ENCODE measurements at regions not wholly inside any gene's neighbourhood (a gene's known extent, or its start where the extent isn't known, plus 50 kb on each side); places are given as distances from the start of the nearest gene placed in this dataset.

GRCh38 chr5:1748271-1748670 is 51.4 kb downstream of the MRPL36 start:
- no peak overlapping the region for H3K9ac ChIP-seq (ENCODE audit: low read depth in 1 of 2, low read length in 2 of 2)
- H3K27ac ChIP-seq (ENCODE audit: low read depth in 2 of 2, low read length in 2 of 2), result no peak overlapping the region
- no peaks in the 10 kb centered on the region for H3K4me1 ChIP-seq (ENCODE audit: control insufficient read depth in 2 of 2, insufficient read depth in 2 of 2, low read length in 2 of 2)
- no peak overlapping the region for H3K4me3 ChIP-seq (ENCODE audit: low read length in 2 of 2)
- H3K36me3 ChIP-seq (ENCODE audit: control insufficient read depth in 2 of 2, insufficient read depth in 2 of 2, low read length in 2 of 2), result no peaks in the 10 kb centered on the region
- no peaks in the 10 kb centered on the region for H3K27me3 ChIP-seq (ENCODE audit: control insufficient read depth in 2 of 2, insufficient read depth in 2 of 2, low read length in 2 of 2)
- H3K9me3 ChIP-seq (ENCODE audit: control insufficient read depth in 2 of 2, low read length in 2 of 2), result no peaks in the 10 kb centered on the region

GRCh38 chr5:1747803-1748085 is 51.9 kb downstream of the MRPL36 start:
- no peaks in the 10 kb centered on the region for H3K36me3 ChIP-seq (ENCODE audit: control insufficient read depth in 2 of 2, insufficient read depth in 2 of 2, low read length in 2 of 2)
- H3K9me3 ChIP-seq (ENCODE audit: control insufficient read depth in 2 of 2, low read length in 2 of 2), result no peaks in the 10 kb centered on the region
- H3K4me1 ChIP-seq (ENCODE audit: control insufficient read depth in 2 of 2, insufficient read depth in 2 of 2, low read length in 2 of 2), result no peaks in the 10 kb centered on the region
- H3K27ac ChIP-seq (ENCODE audit: low read depth in 2 of 2, low read length in 2 of 2), result no peak overlapping the region
- no peaks in the 10 kb centered on the region for H3K27me3 ChIP-seq (ENCODE audit: control insufficient read depth in 2 of 2, insufficient read depth in 2 of 2, low read length in 2 of 2)
- H3K9ac ChIP-seq (ENCODE audit: low read depth in 1 of 2, low read length in 2 of 2), result no peak overlapping the region
- no peak overlapping the region for H3K4me3 ChIP-seq (ENCODE audit: low read length in 2 of 2)

- no peaks in the 10 kb centered on the region for H3K9me3 ChIP-seq (ENCODE audit: control insufficient read depth in 2 of 2, low read length in 2 of 2)
- H3K4me1 ChIP-seq (ENCODE audit: control insufficient read depth in 2 of 2, insufficient read depth in 2 of 2, low read length in 2 of 2), result no peaks in the 10 kb centered on the region
- no peaks in the 10 kb centered on the region for H3K36me3 ChIP-seq (ENCODE audit: control insufficient read depth in 2 of 2, insufficient read depth in 2 of 2, low read length in 2 of 2)
- H3K4me3 ChIP-seq (ENCODE audit: low read length in 2 of 2), result no peak overlapping the region
- H3K27ac ChIP-seq (ENCODE audit: low read depth in 2 of 2, low read length in 2 of 2), result no peak overlapping the region
- no peaks in the 10 kb centered on the region for H3K27me3 ChIP-seq (ENCODE audit: control insufficient read depth in 2 of 2, insufficient read depth in 2 of 2, low read length in 2 of 2)
- no peak overlapping the region for H3K9ac ChIP-seq (ENCODE audit: low read depth in 1 of 2, low read length in 2 of 2)
These were observed 52.4 kb downstream of the MRPL36 start for GRCh38 chr5:1747079-1747802.

GRCh38 chr5:1746371-1747078 is 53.1 kb downstream of the MRPL36 start:
- Histone ChIP-seq H3K27ac (ENCODE audit: low read depth in 2 of 2, low read length in 2 of 2) (no peak overlapping the region), H3K9me3 (ENCODE audit: control insufficient read depth in 2 of 2, low read length in 2 of 2) (no peaks in the 10 kb centered on the region), H3K4me1 (ENCODE audit: control insufficient read depth in 2 of 2, insufficient read depth in 2 of 2, low read length in 2 of 2) (no peaks in the 10 kb centered on the region), H3K27me3 (ENCODE audit: control insufficient read depth in 2 of 2, insufficient read depth in 2 of 2, low read length in 2 of 2) (no peaks in the 10 kb centered on the region), H3K4me3 (ENCODE audit: low read length in 2 of 2) (no peak overlapping the region), H3K9ac (ENCODE audit: low read depth in 1 of 2, low read length in 2 of 2) (no peak overlapping the region), H3K36me3 (ENCODE audit: control insufficient read depth in 2 of 2, insufficient read depth in 2 of 2, low read length in 2 of 2) (no peaks in the 10 kb centered on the region)

GRCh38 chr5:1745796-1746370 is 53.8 kb downstream of the MRPL36 start:
- no peak overlapping the region for H3K9ac ChIP-seq (ENCODE audit: low read depth in 1 of 2, low read length in 2 of 2)
- H3K9me3 ChIP-seq (ENCODE audit: control insufficient read depth in 2 of 2, low read length in 2 of 2), result no peaks in the 10 kb centered on the region
- no peaks in the 10 kb centered on the region for H3K4me1 ChIP-seq (ENCODE audit: control insufficient read depth in 2 of 2, insufficient read depth in 2 of 2, low read length in 2 of 2)
- no peaks in the 10 kb centered on the region for H3K27me3 ChIP-seq (ENCODE audit: control insufficient read depth in 2 of 2, insufficient read depth in 2 of 2, low read length in 2 of 2)
- H3K27ac ChIP-seq (ENCODE audit: low read depth in 2 of 2, low read length in 2 of 2), result no peak overlapping the region
- H3K4me3 ChIP-seq (ENCODE audit: low read length in 2 of 2), result no peak overlapping the region
- H3K36me3 ChIP-seq (ENCODE audit: control insufficient read depth in 2 of 2, insufficient read depth in 2 of 2, low read length in 2 of 2), result no peaks in the 10 kb centered on the region

- no peak overlapping the region for H3K4me3 ChIP-seq (ENCODE audit: low read length in 2 of 2)
- H3K4me1 ChIP-seq (ENCODE audit: control insufficient read depth in 2 of 2, insufficient read depth in 2 of 2, low read length in 2 of 2), result no peaks in the 10 kb centered on the region
- H3K27me3 ChIP-seq (ENCODE audit: control insufficient read depth in 2 of 2, insufficient read depth in 2 of 2, low read length in 2 of 2), result no peaks in the 10 kb centered on the region
These were observed 54.4 kb downstream of the MRPL36 start for GRCh38 chr5:1745123-1745795.

GRCh38 chr5:1744393-1745122 is 55.1 kb downstream of the MRPL36 start:
- H3K27ac ChIP-seq (ENCODE audit: low read depth in 2 of 2, low read length in 2 of 2), result no peak overlapping the region
- peaks cover 0 to 3% of the 10 kb centered on the region in 2 donors for H3K9me3 ChIP-seq (ENCODE audit: control insufficient read depth in 2 of 2, low read length in 2 of 2)
- H3K4me3 ChIP-seq (ENCODE audit: low read length in 2 of 2), result no peak overlapping the region
- H3K9ac ChIP-seq (ENCODE audit: low read depth in 1 of 2, low read length in 2 of 2), result no peak overlapping the region
- H3K36me3 ChIP-seq (ENCODE audit: control insufficient read depth in 2 of 2, insufficient read depth in 2 of 2, low read length in 2 of 2), result no peaks in the 10 kb centered on the region
- H3K27me3 ChIP-seq (ENCODE audit: control insufficient read depth in 2 of 2, insufficient read depth in 2 of 2, low read length in 2 of 2), result no peaks in the 10 kb centered on the region
- H3K4me1 ChIP-seq (ENCODE audit: control insufficient read depth in 2 of 2, insufficient read depth in 2 of 2, low read length in 2 of 2), result no peaks in the 10 kb centered on the region

More at GRCh38 chr5:1745123-1745795, 54.4 kb downstream of the MRPL36 start:
- Histone ChIP-seq H3K27ac (ENCODE audit: low read depth in 2 of 2, low read length in 2 of 2) (no peak overlapping the region), H3K36me3 (ENCODE audit: control insufficient read depth in 2 of 2, insufficient read depth in 2 of 2, low read length in 2 of 2) (no peaks in the 10 kb centered on the region), H3K9me3 (ENCODE audit: control insufficient read depth in 2 of 2, low read length in 2 of 2) (no peaks in the 10 kb centered on the region), H3K9ac (ENCODE audit: low read depth in 1 of 2, low read length in 2 of 2) (no peak overlapping the region)

GRCh38 chr5:1743769-1744085 is 55.9 kb downstream of the MRPL36 start:
- H3K27me3 ChIP-seq (ENCODE audit: control insufficient read depth in 2 of 2, insufficient read depth in 2 of 2, low read length in 2 of 2), result no peaks in the 10 kb centered on the region
- peaks cover 0 to 3% of the 10 kb centered on the region in 2 donors for H3K9me3 ChIP-seq (ENCODE audit: control insufficient read depth in 2 of 2, low read length in 2 of 2)
- H3K4me1 ChIP-seq (ENCODE audit: control insufficient read depth in 2 of 2, insufficient read depth in 2 of 2, low read length in 2 of 2), result no peaks in the 10 kb centered on the region
- no peaks in the 10 kb centered on the region for H3K36me3 ChIP-seq (ENCODE audit: control insufficient read depth in 2 of 2, insufficient read depth in 2 of 2, low read length in 2 of 2)
- H3K9ac ChIP-seq (ENCODE audit: low read depth in 1 of 2, low read length in 2 of 2), result no peak overlapping the region
- H3K4me3 ChIP-seq (ENCODE audit: low read length in 2 of 2), result no peak overlapping the region
- no peak overlapping the region for H3K27ac ChIP-seq (ENCODE audit: low read depth in 2 of 2, low read length in 2 of 2)

GRCh38 chr5:1743061-1743768 is 56.4 kb downstream of the MRPL36 start:
- H3K4me3 ChIP-seq (ENCODE audit: low read length in 2 of 2), result no peak overlapping the region
- H3K9me3 ChIP-seq (ENCODE audit: control insufficient read depth in 2 of 2, low read length in 2 of 2), result peaks cover 0 to 3% of the 10 kb centered on the region in 2 donors
- H3K36me3 ChIP-seq (ENCODE audit: control insufficient read depth in 2 of 2, insufficient read depth in 2 of 2, low read length in 2 of 2), result no peaks in the 10 kb centered on the region
- no peak overlapping the region for H3K27ac ChIP-seq (ENCODE audit: low read depth in 2 of 2, low read length in 2 of 2)
- H3K4me1 ChIP-seq (ENCODE audit: control insufficient read depth in 2 of 2, insufficient read depth in 2 of 2, low read length in 2 of 2), result no peaks in the 10 kb centered on the region
- no peaks in the 10 kb centered on the region for H3K27me3 ChIP-seq (ENCODE audit: control insufficient read depth in 2 of 2, insufficient read depth in 2 of 2, low read length in 2 of 2)
- no peak overlapping the region for H3K9ac ChIP-seq (ENCODE audit: low read depth in 1 of 2, low read length in 2 of 2)
